PC-3 (cell line): ENCODE measurements at regions not wholly inside any gene's neighbourhood (a gene's known extent, or its start where the extent isn't known, plus 50 kb on each side); places are given as distances from the start of the nearest gene placed in this dataset.

ENCODE experiments used
- EZH2 ChIP-seq: fragments of 300-600 bp; sonication (generic); IDR thresholded peaks from one replicate; pipeline ENCODE4 v1.6.1; 2017; ENCODE audit warnings: antibody characterized with exemption, mild to moderate bottlenecking, low read length; ENCODE audit not compliant: unreplicated experiment
- EZH2phosphoT487 ChIP-seq: fragments of 300-600 bp; sonication (generic); IDR thresholded peaks from 2 replicates; pipeline ENCODE4 v1.6.1; 2018; ENCODE audit warnings: mild to moderate bottlenecking, antibody characterized with exemption, low read length, borderline replicate concordance
- TF ChIP-seq, protein P1 (sequence below): fragments of 300-600 bp; sonication (generic); conservative IDR thresholded peaks from 2 replicates; pipeline ENCODE4 v1.5.1; 2017; ENCODE audit warnings: antibody characterized with exemption, low read depth, mild to moderate bottlenecking, low read length

DNA sequence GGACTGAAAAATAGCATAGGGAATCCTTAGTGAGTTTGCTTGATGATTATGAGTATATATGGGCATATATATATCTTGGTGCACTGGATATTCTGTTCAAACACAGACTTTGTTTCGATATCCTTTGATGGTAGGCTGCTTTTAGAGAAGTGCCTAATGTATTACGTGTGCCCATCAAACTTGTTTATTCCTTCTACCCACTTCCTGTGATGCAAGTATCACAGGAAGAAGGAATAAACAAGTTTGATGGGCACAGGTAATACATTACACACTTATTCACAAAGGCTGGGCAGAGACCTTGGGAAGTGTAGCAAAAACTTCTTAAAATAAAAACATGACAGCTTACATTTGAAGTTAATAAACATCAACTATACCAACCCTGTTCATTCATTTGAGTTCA lies 364.2 kb downstream of the CHSY3 start:
- TF ChIP-seq, protein P1, sequence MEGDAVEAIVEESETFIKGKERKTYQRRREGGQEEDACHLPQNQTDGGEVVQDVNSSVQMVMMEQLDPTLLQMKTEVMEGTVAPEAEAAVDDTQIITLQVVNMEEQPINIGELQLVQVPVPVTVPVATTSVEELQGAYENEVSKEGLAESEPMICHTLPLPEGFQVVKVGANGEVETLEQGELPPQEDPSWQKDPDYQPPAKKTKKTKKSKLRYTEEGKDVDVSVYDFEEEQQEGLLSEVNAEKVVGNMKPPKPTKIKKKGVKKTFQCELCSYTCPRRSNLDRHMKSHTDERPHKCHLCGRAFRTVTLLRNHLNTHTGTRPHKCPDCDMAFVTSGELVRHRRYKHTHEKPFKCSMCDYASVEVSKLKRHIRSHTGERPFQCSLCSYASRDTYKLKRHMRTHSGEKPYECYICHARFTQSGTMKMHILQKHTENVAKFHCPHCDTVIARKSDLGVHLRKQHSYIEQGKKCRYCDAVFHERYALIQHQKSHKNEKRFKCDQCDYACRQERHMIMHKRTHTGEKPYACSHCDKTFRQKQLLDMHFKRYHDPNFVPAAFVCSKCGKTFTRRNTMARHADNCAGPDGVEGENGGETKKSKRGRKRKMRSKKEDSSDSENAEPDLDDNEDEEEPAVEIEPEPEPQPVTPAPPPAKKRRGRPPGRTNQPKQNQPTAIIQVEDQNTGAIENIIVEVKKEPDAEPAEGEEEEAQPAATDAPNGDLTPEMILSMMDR: no peak
- TF ChIP-seq EZH2 (no peak), EZH2phosphoT487 (no peak)
